Hepatocyte (in vitro differentiated cells): ENCODE measurements at regions not wholly inside any gene's neighbourhood (a gene's known extent, or its start where the extent isn't known, plus 50 kb on each side); places are given as distances from the start of the nearest gene placed in this dataset.

Experiments used
- DNase-seq: peaks from one replicate; pipeline ENCODE4 v3.0.0-alpha.2; 2016; ENCODE audit warnings: low spot score
- H2AFZ ChIP-seq: fragments of 200-600 bp; sonication (generic); 2 replicates; pipeline ENCODE4 v1.6.0; 2016; ENCODE audit warnings: antibody characterized with exemption, mild to moderate bottlenecking
- H3K27ac ChIP-seq: fragments of 200-600 bp; sonication (generic); 2 replicates; pipeline ENCODE4 v1.5.1; 2016; ENCODE audit warnings: mild to moderate bottlenecking
- H3K27me3 ChIP-seq: fragments of 200-600 bp; sonication (generic); 2 replicates; pipeline ENCODE4 v1.6.1; 2016
- H3K36me3 ChIP-seq: fragments of 200-600 bp; sonication (generic); replicated peaks from 2 replicates; pipeline ENCODE4 v1.5.1; 2016; ENCODE audit warnings: low read depth; ENCODE audit not compliant: insufficient read depth
- H3K4me1 ChIP-seq: fragments of 200-600 bp; sonication (generic); 2 replicates; pipeline ENCODE4 v1.5.1; 2016; ENCODE audit warnings: mild to moderate bottlenecking, moderate library complexity; ENCODE audit not compliant: insufficient read depth
- H3K4me2 ChIP-seq: fragments of 200-600 bp; sonication (generic); 2 replicates; pipeline ENCODE4 v1.6.0; 2016
- H3K4me3 ChIP-seq: fragments of 200-600 bp; sonication (generic); 2 replicates; pipeline ENCODE4 v1.5.1; 2016; ENCODE audit warnings: mild to moderate bottlenecking
- H3K79me2 ChIP-seq: fragments of 200-600 bp; sonication (generic); 2 replicates; pipeline ENCODE4 v1.6.0; 2017; ENCODE audit warnings: mild to moderate bottlenecking
- H3K9me2 ChIP-seq: fragments of 200-600 bp; sonication (generic); replicated peaks from 2 replicates; pipeline ENCODE4 v1.6.0; 2017; ENCODE audit warnings: mild to moderate bottlenecking; ENCODE audit not compliant: insufficient read depth
- H3K9me3 ChIP-seq: fragments of 200-600 bp; sonication (generic); 2 replicates; pipeline ENCODE4 v1.5.1; 2016; ENCODE audit warnings: low read depth, mild to moderate bottlenecking
- H4K20me1 ChIP-seq: fragments of 200-600 bp; sonication (generic); 2 replicates; pipeline ENCODE4 v1.6.0; 2016; ENCODE audit warnings: mild to moderate bottlenecking; ENCODE audit not compliant: insufficient read depth, poor library complexity, severe bottlenecking
- EZH2 ChIP-seq: fragments of 200-600 bp; sonication (generic); IDR thresholded peaks from 2 replicates; pipeline ENCODE4 v1.6.1; 2016; ENCODE audit warnings: antibody characterized with exemption, mild to moderate bottlenecking, borderline replicate concordance
- EZH2phosphoT487 ChIP-seq: fragments of 200-600 bp; sonication (generic); IDR thresholded peaks from one replicate; pipeline ENCODE4 v1.6.1; 2018; ENCODE audit warnings: antibody characterized with exemption, mild to moderate bottlenecking, low read depth, moderate library complexity; ENCODE audit not compliant: unreplicated experiment, severe bottlenecking
- WGBS: methylation state at CpG from one replicate; pipeline ENCODE4 v1.1.6; 2016; ENCODE audit warnings: low lambda C conversion rate; ENCODE audit errors: missing lambda C conversion rate; 5-methylcytosine and 5-hydroxymethylcytosine counted together
- TF ChIP-seq, protein P1 (sequence below): fragments of 200-600 bp; sonication (generic); IDR thresholded peaks from 2 replicates; pipeline ENCODE4 v1.5.1; 2016; ENCODE audit warnings: antibody characterized with exemption, mild to moderate bottlenecking; ENCODE audit not compliant: poor library complexity

DNA sequence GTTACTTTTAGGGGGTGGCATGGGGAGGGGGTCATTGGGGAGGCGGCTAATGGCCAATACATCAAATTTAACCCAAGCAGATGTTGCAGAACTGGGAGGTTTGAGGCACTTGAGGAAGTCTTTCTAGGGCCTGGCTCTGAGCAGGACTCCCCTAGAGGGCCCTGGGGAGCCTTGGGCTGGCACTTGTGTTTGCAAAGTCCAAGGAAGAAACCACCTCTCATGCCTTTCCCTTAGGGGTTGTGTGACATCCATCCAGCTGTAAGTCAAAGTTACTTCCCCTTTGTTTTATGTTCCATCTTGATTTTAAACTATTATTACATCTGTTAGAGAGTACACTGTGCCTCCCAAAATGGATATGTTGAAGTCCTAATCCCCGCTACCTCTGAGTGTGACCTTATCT lies 159.9 kb downstream of the KATNAL1 start:
- H3K27me3 ChIP-seq: no peaks in the 10 kb centered on the region
- H3K27ac ChIP-seq: no peak overlapping the region
- H3K36me3 ChIP-seq: no peaks in the 10 kb centered on the region
- no peak for DNase-seq
- H2AFZ ChIP-seq: no peak overlapping the region
- no peak overlapping the region for H3K4me2 ChIP-seq
- H3K4me1 ChIP-seq: peaks cover 10% of the 10 kb centered on the region
- H4K20me1 ChIP-seq: no peaks in the 10 kb centered on the region
- H3K9me2 ChIP-seq: no peaks in the 10 kb centered on the region
- no peaks in the 10 kb centered on the region for H3K79me2 ChIP-seq
- 90% methylated on average over 2 of the region's 2 CpGs for WGBS
- no peaks in the 10 kb centered on the region for H3K9me3 ChIP-seq
- no peak for TF ChIP-seq EZH2phosphoT487
- TF ChIP-seq, protein P1, sequence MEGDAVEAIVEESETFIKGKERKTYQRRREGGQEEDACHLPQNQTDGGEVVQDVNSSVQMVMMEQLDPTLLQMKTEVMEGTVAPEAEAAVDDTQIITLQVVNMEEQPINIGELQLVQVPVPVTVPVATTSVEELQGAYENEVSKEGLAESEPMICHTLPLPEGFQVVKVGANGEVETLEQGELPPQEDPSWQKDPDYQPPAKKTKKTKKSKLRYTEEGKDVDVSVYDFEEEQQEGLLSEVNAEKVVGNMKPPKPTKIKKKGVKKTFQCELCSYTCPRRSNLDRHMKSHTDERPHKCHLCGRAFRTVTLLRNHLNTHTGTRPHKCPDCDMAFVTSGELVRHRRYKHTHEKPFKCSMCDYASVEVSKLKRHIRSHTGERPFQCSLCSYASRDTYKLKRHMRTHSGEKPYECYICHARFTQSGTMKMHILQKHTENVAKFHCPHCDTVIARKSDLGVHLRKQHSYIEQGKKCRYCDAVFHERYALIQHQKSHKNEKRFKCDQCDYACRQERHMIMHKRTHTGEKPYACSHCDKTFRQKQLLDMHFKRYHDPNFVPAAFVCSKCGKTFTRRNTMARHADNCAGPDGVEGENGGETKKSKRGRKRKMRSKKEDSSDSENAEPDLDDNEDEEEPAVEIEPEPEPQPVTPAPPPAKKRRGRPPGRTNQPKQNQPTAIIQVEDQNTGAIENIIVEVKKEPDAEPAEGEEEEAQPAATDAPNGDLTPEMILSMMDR: no peak
- TF ChIP-seq EZH2: no peak
- H3K4me3 ChIP-seq: no peak overlapping the region

DNA sequence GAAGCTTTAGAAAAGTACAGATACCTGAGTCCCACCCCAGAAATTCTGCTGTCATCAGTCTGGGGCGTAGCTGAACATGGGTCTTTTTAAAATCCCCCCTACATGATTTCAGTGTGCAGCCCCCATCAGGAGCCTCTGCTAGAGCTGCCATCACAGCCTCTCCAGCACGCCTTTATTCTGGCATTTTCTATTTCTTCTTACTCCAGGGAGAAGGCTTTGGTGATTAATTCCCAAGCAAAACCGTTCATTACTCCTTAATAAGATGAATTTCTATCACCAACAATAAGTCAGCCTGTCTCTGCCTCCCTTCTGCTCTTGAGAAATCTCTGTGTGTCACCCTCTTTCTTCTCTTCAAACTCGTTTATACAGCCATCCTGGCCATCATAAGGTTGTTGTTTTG lies 160.3 kb downstream of the KATNAL1 start:
- H3K9me2 ChIP-seq: no peaks in the 10 kb centered on the region
- no peak overlapping the region for H3K4me2 ChIP-seq
- H3K9me3 ChIP-seq: no peaks in the 10 kb centered on the region
- DNase-seq: no peak
- H3K79me2 ChIP-seq: no peaks in the 10 kb centered on the region
- WGBS: 85% methylated on average over 4 of the region's 4 CpGs
- H3K27ac ChIP-seq: no peak overlapping the region
- TF ChIP-seq, protein P1: no peak
- TF ChIP-seq EZH2phosphoT487 (no peak), EZH2 (no peak)
- no peaks in the 10 kb centered on the region for H3K27me3 ChIP-seq
- no peak overlapping the region for H2AFZ ChIP-seq
- no peak overlapping the region for H3K4me3 ChIP-seq
- H3K36me3 ChIP-seq: no peaks in the 10 kb centered on the region
- peaks cover 13% of the 10 kb centered on the region for H3K4me1 ChIP-seq
- H4K20me1 ChIP-seq: no peaks in the 10 kb centered on the region

DNA sequence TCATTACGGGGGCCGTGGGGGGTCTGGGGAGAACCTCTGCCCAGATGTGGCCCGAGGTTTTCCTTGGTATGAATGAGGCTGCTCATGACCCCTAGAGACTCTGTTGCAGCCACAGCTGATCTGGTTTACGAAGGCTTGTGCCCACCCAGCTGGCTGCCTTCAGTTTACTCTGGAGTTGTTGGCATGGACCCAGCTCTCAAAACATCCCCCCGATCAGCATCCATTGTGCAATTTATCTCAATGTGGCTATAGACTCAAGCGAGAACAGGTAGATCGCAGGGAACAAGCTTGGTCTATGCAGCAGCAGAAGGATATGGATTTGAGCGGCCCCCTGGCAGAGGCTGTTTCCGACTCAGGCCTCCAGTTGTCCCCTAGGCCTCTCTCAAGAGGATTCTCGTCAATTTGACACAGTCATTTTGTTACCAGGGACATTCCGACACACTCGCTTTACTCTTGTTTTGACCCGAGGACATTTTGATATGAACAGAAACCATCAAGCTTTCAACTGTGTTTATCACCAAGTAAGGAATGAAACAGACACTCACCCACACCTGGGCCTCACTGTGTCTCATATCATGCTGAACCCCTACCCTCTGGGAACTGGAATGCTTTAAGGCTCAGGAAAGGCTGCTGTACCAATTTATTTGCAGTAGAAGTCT lies 161.5 kb downstream of the KATNAL1 start:
- no peak overlapping the region for H3K4me2 ChIP-seq
- 87% methylated on average over 13 of the region's 13 CpGs for WGBS
- H3K79me2 ChIP-seq: no peaks in the 10 kb centered on the region
- TF ChIP-seq, protein P1: no peak
- no peak for TF ChIP-seq EZH2
- no peak for TF ChIP-seq EZH2phosphoT487
- no peaks in the 10 kb centered on the region for H4K20me1 ChIP-seq
- H3K9me2 ChIP-seq: no peaks in the 10 kb centered on the region
- H3K9me3 ChIP-seq: no peaks in the 10 kb centered on the region
- peaks cover 15% of the 10 kb centered on the region for H3K4me1 ChIP-seq
- H3K27ac ChIP-seq: no peak overlapping the region
- no peaks in the 10 kb centered on the region for H3K36me3 ChIP-seq
- H3K27me3 ChIP-seq: no peaks in the 10 kb centered on the region
- no peak for DNase-seq
- no peak overlapping the region for H3K4me3 ChIP-seq
- no peak overlapping the region for H2AFZ ChIP-seq
